ENCODE measurements at regions not wholly inside any gene's neighbourhood (a gene's known extent, or its start where the extent isn't known, plus 50 kb on each side); places are given as distances from the start of the nearest gene placed in this dataset.

- DNase-seq: no peak
Observed at GRCh38 chr15:95953032-95953431, 377.5 kb upstream of the NR2F2 start.

- no peak for DNase-seq
Observed at GRCh38 chr15:95957861-95958260, 372.6 kb upstream of the NR2F2 start.

- no peak for DNase-seq
Observed at GRCh38 chr15:95958382-95958781, 372.1 kb upstream of the NR2F2 start.

GRCh38 chr15:95968856-95969255, 361.6 kb upstream of the NR2F2 start:
- DNase-seq: no peak

DNA sequence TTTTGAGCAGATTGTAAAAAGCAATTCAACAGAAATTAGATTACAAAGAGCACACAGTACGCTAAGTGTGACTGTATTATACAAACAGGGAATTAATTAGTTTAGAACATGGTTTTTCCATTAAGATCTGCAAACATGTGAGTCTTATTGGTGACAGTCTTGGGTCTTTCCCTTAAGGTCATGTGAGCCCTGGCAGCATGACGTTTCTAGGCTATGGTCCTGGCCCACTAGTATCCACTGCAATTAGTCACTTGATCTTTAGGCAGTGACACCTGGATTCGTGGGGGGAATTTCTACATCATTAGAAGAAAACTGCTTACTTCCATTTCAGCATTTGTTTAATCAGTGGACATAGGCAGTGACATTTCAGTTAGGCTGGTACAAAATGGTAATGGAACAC, 360.2 kb upstream of the NR2F2 start:
- no peak for DNase-seq

DNA sequence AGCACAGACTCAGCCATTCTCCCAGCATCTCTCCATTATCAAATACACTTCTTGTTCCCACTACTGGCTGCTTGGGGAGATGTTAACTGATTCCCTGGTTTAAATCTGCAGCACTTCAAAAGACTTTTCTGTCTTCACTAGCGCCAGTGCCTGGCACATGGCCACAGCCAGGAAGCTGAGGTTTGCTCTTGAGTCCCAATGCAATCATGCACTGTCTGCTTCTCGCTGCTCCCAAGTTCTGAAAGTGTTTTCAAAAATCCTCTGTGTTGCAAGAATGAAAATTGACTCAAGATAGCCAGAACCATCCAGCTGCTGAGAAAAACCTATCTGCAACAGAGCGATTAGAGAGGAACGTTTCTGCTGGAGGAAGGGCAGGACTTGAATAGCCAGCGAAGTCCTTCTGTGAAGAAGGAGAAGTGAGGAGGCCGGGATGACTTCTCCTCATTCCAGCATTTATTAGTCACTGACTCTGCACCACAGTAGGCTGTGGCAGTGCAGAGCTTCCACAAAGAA, 358.4 kb upstream of the NR2F2 start:
- DNase-seq: no peak

DNA sequence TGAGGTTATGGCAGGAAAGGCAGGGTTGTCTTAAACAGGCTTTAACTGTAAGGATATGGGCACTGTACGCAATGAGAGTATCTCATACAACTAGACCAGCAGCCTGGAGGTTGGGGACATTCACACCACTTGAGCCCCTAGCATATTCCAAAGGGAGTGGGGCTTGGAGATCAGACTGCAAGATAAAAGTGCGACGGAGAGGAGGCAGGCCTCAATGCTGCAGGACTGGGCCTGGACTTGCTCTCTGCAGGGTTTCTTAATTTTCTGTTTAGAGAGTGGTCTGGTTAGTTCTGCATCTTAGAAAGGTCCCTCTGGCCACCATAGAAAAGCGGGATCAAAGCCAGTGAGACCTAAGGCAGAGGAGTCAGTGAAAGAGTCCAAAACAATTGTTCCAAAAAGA, 357.7 kb upstream of the NR2F2 start:
- DNase-seq: no peak

DNA sequence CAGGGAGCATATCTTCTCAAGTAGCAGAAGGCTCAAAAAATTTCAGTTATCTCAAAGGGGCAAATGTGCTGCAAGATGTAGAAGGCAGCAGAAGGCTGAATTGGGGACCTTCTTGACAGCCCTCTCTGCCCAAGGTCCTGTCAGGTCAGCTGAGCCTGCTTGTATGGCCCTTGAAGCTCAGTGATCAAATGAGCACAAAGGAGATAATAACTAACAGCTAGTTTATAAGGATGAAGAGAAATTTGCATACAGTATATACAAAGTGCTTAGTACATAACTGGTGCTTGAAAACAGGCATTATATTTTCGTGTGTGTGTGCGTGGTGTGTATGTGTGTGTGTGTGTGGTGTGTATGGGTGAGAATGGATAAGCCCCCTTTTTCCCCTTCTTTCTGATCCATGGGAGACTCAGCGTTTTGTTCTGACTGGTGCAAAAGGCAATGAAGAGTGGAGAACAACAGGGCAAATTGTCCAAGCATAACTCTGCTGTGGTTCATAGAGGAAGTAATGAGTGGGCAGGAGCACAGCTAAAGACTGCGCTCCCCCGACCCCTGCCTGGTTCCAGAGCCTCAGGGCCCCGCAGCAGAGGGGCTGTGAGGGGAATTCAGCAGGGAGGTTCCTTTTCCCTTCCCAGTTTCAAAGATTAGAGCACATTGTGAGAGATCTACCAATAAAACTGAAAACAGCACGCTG, 356.8 kb upstream of the NR2F2 start:
- DNase-seq: no peak

DNA sequence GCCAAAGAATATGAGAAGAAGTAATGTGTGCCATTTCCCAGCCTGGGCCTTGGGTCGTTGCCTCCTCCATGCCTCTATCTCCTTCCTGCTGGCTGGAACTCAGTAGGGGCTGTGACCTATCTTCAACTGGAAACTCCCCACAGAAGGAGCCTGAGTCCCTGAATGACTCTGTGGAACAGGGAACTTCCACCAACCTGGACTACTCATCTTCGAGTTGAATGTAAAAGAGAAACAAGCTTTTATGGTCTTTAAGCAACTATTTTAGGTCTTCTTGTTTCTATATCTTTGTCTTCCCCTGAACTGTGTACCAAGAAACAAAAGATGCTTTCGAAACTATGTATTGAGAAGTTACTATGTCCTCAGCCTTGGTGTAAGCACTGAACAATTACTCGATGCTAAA, 355.3 kb upstream of the NR2F2 start:
- DNase-seq: no peak

GRCh38 chr15:95979286-95979685, 351.2 kb upstream of the NR2F2 start:
- DNase-seq: no peak

DNA sequence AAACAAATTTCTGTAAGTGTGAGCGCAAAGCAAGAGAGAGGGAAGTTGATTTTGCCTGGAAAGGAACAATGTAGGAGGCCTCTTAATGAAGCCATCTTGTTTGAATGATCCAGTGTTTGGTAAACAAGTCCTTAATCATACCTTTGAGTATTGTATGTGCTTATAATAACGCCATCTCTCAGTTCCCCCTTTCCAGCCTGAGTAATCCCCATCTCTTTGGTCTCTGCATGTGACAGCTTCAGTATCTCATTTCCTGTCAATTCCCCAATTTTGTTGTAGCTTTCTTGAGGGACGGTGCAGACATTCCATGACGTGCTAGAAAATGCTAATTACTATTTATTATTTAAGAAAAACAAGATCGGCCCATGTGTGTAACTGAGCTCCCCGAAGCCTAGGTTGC, 349.3 kb upstream of the NR2F2 start:
- no peak for DNase-seq

- DNase-seq: no peak
Observed at GRCh38 chr15:95987299-95987698, 343.2 kb upstream of the NR2F2 start.

DNA sequence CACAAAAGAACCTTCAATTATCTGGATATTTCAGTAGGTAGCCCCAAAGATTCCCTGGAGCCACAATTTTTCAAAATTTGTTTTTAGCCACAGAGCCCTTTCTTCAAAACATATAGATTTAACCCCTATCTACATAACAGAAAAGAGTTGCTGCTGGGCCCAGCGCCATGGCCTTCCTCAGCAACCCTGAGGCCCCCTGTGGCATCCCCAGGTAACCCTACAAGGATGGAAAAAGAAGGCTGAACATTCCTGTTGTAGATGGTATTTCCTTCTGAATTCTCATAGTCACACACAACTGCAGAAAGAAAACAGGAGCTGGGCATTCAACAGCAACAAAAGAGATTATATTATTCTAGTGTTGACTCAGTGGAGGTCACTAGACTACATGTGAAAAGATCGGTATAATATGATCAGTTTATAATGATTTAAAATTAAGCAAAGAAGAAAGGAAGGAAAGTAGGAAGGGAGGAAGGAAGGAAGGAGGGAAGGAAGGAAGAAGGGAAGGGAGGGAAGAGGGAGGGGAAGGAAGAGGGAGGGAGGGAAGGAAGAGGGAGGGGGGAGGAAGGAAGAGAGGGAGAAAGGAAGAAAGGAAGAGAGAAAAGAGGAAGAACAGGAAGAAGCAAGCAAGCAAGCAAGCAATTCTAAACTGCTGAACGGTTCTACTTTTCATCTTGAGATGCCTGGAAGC, 342.5 kb upstream of the NR2F2 start:
- DNase-seq: no peak

- no peak for DNase-seq
Observed at GRCh38 chr15:95988574-95988887, 342.0 kb upstream of the NR2F2 start.

DNA sequence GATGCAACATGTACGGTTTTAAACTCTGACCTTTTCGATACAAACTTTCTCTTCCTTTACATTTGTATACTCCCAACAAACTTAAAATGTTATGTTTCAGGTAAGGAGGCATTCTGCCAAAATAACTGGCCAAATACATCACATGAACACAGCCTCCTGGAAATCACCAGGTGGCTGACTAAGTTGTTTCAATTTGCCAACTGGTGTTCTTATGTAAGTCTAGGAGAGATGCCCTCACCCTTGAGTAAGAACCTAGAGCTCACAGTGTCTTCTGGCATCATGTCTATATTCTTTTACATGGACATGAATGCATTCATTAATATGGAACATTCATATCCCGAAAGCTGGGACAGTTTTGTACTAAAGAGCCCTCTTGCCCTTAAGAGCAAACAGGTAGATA, 341.1 kb upstream of the NR2F2 start:
- DNase-seq: no peak

DNA sequence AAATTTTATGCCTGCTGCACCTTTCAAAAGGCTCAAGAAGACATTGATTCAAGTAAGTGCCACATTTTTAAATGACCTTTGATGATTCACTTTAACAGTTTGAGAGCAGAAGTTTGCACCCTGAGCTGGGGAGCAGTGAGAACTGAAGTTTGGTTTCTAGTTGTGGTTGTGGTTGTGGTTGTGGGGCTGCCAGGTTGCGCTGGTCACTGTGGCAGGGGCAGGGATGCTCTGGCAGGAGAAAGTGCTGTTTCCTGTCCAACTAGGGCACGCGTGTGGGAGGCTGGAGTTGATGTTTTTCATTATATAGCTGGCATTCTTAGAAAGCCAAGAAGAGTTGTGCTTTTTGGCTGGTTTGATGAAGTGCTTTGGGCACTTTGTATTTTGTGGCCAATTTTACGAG, 339.7 kb upstream of the NR2F2 start:
- DNase-seq: no peak

- DNase-seq: no peak
Observed at GRCh38 chr15:95994418-95994817, 336.1 kb upstream of the NR2F2 start.

DNA sequence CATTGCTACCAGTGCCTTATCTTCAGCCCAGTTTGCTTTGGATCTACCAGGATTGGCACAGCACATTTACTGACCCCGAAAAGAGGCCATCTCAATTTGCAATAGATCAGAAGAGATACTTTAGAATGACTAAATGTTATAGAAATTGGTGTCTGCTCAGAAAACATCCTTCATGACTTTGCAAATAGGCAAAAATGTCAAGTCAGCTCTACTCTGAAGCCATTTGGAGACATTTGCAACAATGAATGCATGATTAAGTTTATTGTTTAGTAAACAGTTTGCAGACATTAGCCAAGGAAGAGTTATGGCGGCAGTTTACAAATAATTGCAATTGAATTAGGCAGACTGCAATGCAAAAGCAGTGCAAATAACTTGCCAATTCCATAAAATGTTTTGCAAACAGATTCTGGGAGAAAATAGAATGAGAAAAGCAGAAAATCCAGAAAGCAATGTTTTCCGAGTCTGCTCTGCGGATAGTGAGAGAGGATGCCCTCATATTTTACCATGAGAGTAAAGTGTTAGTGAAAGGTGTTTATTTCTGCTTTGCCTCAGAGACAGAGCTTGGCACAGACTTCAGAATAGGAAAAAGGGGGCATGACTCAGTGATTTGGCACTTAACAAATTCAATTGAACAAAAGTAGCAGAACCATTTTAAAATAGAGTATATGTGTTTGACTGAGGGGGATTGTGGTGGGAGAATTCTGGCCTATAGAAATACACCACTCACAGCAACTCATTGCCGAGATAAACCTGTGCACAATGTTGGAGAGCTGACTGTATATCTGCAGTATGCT, 334.9 kb upstream of the NR2F2 start:
- no peak for DNase-seq

GRCh38 chr15:95996494-95996893, 334.0 kb upstream of the NR2F2 start:
- DNase-seq: no peak

GRCh38 chr15:95998935-95999334, 331.6 kb upstream of the NR2F2 start:
- DNase-seq: no peak

GRCh38 chr15:96002890-96003859, 327.3 kb upstream of the NR2F2 start:
- no peak for DNase-seq

GRCh38 chr15:96005906-96006305, 324.6 kb upstream of the NR2F2 start:
- DNase-seq: no peak

GRCh38 chr15:96011136-96011535, 319.4 kb upstream of the NR2F2 start:
- no peak for DNase-seq

Measured in NCI-H146 (cell line).